ENCODE measurements at regions not wholly inside any gene's neighbourhood (a gene's known extent, or its start where the extent isn't known, plus 50 kb on each side); places are given as distances from the start of the nearest gene placed in this dataset.

DNA sequence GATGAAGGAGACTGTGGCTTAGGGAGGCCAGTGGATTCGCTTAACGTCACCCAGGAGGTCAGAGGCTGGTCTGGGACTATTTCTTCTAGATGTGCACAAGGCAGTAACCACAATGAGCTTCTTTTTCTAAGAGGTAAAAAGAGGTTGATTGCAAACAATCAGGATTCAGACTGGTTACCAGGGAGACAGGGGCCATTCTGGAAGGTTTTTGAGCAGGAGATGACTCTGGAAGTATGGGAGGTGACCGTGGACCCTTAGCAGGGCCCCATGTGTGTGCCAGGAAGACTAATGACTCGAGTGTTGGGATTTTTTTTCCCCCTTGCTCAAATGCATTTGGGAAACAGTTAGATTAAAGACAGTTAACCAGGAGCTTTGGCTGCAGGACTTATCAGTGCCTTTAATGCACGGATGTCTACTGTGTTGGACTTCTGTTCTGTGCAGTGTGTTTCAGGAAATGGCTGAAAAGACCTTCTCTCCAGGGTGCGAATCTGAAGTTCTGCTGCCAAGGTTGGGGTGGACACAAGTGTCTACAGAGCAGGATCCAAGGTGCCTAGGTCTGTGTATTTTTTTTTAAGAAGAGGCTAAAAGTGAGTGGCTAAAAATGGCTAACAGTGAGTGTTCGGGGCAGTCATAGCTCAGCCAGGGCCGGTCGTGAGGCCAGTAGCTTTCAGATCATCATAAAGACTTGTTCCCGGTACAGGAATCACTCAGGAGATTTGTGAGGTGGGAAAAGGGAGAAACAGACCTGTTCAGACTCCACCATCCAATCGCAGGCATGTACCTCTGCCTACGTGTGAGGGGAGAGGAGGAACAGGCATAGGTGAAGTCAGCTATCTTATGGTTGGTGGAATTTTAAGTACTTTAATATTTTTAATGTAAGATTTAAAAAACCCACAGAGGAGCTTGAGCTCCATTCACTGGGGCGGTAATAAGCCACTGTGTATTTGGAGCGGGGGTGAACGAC, 82.3 kb upstream of the CIBAR2 start (continued):
- TF ChIP-seq, protein P1, sequence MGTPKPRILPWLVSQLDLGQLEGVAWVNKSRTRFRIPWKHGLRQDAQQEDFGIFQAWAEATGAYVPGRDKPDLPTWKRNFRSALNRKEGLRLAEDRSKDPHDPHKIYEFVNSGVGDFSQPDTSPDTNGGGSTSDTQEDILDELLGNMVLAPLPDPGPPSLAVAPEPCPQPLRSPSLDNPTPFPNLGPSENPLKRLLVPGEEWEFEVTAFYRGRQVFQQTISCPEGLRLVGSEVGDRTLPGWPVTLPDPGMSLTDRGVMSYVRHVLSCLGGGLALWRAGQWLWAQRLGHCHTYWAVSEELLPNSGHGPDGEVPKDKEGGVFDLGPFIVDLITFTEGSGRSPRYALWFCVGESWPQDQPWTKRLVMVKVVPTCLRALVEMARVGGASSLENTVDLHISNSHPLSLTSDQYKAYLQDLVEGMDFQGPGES (IDR thresholded peaks at IDR 0.05; ENCODE audit: low read depth, low read length) = no peak
- no peak for TF ChIP-seq GATA2 (CRISPR knock-in tag; IDR thresholded peaks at IDR 0.05)
- no peak for TF ChIP-seq FOXJ3 (CRISPR knock-in tag; IDR thresholded peaks at IDR 0.05)

DNA sequence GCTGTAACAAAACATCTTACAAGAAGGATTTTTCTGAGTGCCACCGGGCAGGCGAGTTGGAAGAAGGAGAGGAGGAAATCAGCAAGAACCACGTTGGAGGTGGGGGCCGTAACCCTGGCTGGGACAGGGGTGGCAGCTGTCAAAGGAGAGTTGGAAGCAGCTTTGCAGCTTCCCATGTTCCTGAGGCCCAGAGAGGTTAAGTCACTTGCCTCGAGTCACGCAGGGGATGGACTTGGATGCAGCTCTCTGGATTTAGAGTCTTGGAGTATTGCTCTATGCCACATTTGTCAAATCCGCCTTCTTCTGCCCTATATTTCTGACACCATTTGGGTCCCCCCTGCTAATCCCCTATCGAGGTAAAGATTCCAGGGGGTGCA, 83.0 kb upstream of the CIBAR2 start:
- H3K36me3 ChIP-seq (replicated peaks in 1 of 2; ENCODE audit: control insufficient read depth in 1 of 2, insufficient read depth in 2 of 2, low read length in 1 of 2) = no peaks in the 10 kb centered on the region
- no peak overlapping the region for H2AFZ ChIP-seq (ENCODE audit: low read depth)
- no peak overlapping the region for H3K9ac ChIP-seq
- H3K4me2 ChIP-seq = no peak overlapping the region
- no peak for DNase-seq
- peak overlapping the region in 1 of 2 experiments; percentile 79; a peak in 2 of 4 replicates for H3K27ac ChIP-seq (ENCODE audit: low read depth in 2 of 2, low read length in 1 of 2)
- POLR2A ChIA-PET = no interaction called here
- CTCF ChIA-PET = interaction anchor here (0.8 to 2.0 kb wide), 5 partner anchors 11 to 80 kb away, joined by 3 to 10 read pairs (median 3); no protein-coding TSS in a partner anchor
- peaks cover 0 to 43% of the 10 kb centered on the region in 2 experiments; a peak in 2 of 4 replicates for H3K4me1 ChIP-seq (ENCODE audit: control insufficient read depth in 1 of 2, insufficient read depth in 2 of 2, low read depth in 1 of 2, low read length in 1 of 2)
- no peaks in the 10 kb centered on the region for H3K9me3 ChIP-seq
- no peaks in the 10 kb centered on the region for H3K9me2 ChIP-seq
- no peaks in the 10 kb centered on the region for H3K27me3 ChIP-seq (ENCODE audit: insufficient read depth)
- H3K4me3 ChIP-seq (ENCODE audit: low read depth in 2 of 2, low read length in 1 of 2) = no peak overlapping the region
- H3F3A ChIP-seq (replicated peaks; ENCODE audit: insufficient read depth) = peaks cover under 1% of the 10 kb centered on the region
- TF ChIP-seq CHD2 (IDR thresholded peaks at IDR 0.05; ENCODE audit: low read length, partially characterized antibody) (no peak), MXI1 (IDR thresholded peaks at IDR 0.05; ENCODE audit: low read depth, low read length) (no peak), TCF12 (IDR thresholded peaks at IDR 0.05) (no peak), TAF1 (IDR thresholded peaks at IDR 0.05; ENCODE audit: borderline replicate concordance, low read depth, low read length) (no peak), EZH2phosphoT487 (IDR thresholded peaks at IDR 0.05; ENCODE audit: borderline replicate concordance, low read depth) (no peak), GATA2 (CRISPR knock-in tag; IDR thresholded peaks at IDR 0.05) (no peak), ZBTB33 (IDR thresholded peaks at IDR 0.05; ENCODE audit: borderline replicate concordance, low read depth) (no peak), JUND (IDR thresholded peaks at IDR 0.05) (no peak)
- 82% methylated on average over 8 of the region's 8 CpGs for WGBS (ENCODE audit: low lambda C conversion rate)
- H4K20me1 ChIP-seq (ENCODE audit: insufficient read depth) = peaks cover 5% of the 10 kb centered on the region; the same call in 1 of the 2 replicates
- peaks cover 34% of the 10 kb centered on the region; the same call in 1 of the 2 replicates for H3K79me2 ChIP-seq (ENCODE audit: insufficient read depth)
